Stimulated activated CD4-positive, alpha-beta T cell treated with anti-CD3 and anti-CD28 coated beads, Interleukin-4, amount 100 ng/mL, for 1 hour (primary cell): ENCODE measurements at regions not wholly inside any gene's neighbourhood (a gene's known extent, or its start where the extent isn't known, plus 50 kb on each side); places are given as distances from the start of the nearest gene placed in this dataset.

Experiments
- DNase-seq: peaks from one replicate; pipeline ENCODE4 v3.0.0-alpha.2; 2020

- no peak for DNase-seq
These were observed 292.9 kb downstream of the NSG2 start for GRCh38 chr5:174338185-174339010.

GRCh38 chr5:174339130-174339529 is 293.6 kb downstream of the NSG2 start:
- no peak for DNase-seq

- no peak for DNase-seq
These were observed 294.7 kb downstream of the NSG2 start for GRCh38 chr5:174340226-174340625.

GRCh38 chr5:174342696-174343095 is 297.2 kb downstream of the NSG2 start:
- DNase-seq, result no peak

GRCh38 chr5:174343826-174344225 is 298.3 kb downstream of the NSG2 start:
- DNase-seq, result no peak

GRCh38 chr5:174344335-174344734 is 298.8 kb downstream of the NSG2 start:
- no peak for DNase-seq

GRCh38 chr5:174347183-174347582 is 301.7 kb downstream of the NSG2 start:
- DNase-seq, result no peak

GRCh38 chr5:174348311-174348981 is 302.9 kb downstream of the NSG2 start:
- DNase-seq, result no peak

- no peak for DNase-seq
These were observed 307.2 kb downstream of the NSG2 start for GRCh38 chr5:174352681-174353080.

- DNase-seq, result no peak
These were observed 309.1 kb downstream of the NSG2 start for GRCh38 chr5:174354571-174354970.

GRCh38 chr5:174355208-174355612 is 309.7 kb downstream of the NSG2 start:
- DNase-seq, result no peak

- no peak for DNase-seq
These were observed 310.5 kb downstream of the NSG2 start for GRCh38 chr5:174355995-174356394.

- no peak for DNase-seq
These were observed 311.0 kb downstream of the NSG2 start for GRCh38 chr5:174356536-174356935.

GRCh38 chr5:174358276-174358675 is 312.8 kb downstream of the NSG2 start:
- DNase-seq, result no peak

GRCh38 chr5:174359071-174359470 is 313.6 kb downstream of the NSG2 start:
- DNase-seq, result no peak

- DNase-seq, result no peak
These were observed 317.0 kb downstream of the NSG2 start for GRCh38 chr5:174362514-174362913.

GRCh38 chr5:174363934-174364333 is 318.4 kb downstream of the NSG2 start:
- DNase-seq, result no peak

GRCh38 chr5:174364676-174365075 is 319.2 kb downstream of the NSG2 start:
- no peak for DNase-seq

- DNase-seq, result no peak
These were observed 326.1 kb downstream of the NSG2 start for GRCh38 chr5:174371600-174372094.

- DNase-seq, result no peak
These were observed 328.7 kb downstream of the NSG2 start for GRCh38 chr5:174374206-174374605.

GRCh38 chr5:174376056-174376455 is 330.6 kb downstream of the NSG2 start:
- no peak for DNase-seq

GRCh38 chr5:174376726-174377373 is 331.3 kb downstream of the NSG2 start:
- DNase-seq, result no peak

GRCh38 chr5:174378121-174378874 is 332.8 kb downstream of the NSG2 start:
- no peak for DNase-seq
